ENCODE measurements at regions not wholly inside any gene's neighbourhood (a gene's known extent, or its start where the extent isn't known, plus 50 kb on each side); places are given as distances from the start of the nearest gene placed in this dataset.

DNA sequence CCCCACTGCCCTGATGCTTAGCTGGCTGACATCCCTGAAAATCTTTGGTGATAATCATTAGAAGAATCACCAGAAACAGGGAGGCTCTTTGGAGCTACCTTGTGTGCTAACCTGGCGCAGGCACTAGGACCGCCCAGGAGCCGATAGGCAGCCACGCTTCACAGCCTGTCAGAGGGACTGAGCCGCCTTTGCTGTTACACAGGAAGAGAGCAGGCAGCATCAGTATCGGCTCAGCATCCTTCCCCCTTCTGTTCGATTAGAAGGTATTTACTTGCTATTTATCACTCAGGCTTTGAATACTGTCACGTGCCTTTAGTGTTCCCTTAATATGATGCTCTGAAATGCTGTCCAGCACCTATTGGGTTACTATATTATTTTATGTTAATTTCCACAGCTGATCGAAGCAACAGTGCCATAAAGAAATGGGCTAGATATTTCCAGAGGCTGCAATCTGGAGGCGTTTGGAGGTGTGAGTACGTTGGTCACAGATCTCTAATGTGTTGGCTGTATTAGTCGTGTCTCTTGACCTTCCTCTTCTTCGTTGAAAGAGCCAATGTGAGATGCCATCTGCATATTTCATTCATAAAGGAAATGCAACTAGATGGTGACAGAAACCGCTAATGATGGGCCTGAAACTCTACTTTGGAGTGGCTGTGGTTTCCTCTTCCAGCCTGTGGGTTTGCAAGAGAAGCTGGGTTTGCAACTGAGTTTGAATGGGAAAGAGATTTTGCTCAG, 110.4 kb upstream of the RAB27B start:
- peak; percentile 61 for DNase-seq

DNA sequence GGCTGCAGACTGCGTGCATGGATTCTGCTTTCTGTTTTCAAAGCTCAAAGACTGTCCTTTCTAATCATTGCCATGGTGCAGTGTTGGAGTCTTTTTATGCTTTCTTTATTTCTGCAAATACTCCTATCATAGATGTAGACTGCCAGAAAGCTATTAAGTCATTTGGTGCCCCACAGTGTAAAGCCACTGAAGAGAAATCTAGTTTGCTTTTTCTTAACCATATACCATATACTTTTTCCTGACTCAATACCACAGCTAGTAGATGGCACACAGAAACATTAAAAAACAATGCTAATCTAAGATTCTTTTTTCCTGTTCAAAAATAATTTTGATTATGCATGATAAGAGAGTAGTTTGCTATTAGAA, 109.9 kb upstream of the RAB27B start:
- no peak for DNase-seq

DNA sequence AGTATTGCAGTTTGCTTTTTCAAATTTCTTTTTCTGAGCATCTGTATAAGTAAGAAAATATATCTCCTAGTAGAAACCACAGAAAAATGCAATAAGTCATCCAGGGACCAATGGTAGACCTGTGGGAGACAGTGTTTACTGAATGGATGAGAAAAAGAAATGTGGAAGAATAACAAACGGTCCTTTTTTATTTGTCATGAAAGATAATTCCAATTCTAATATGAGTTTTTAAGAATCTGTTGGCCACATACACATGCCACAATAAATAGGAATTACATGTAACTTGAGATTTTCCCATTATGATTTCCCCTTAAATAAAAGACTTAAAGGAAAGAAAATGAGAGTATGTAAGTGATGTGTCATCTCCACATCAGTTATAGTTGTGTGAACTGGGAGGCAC, 107.7 kb upstream of the RAB27B start:
- no peak for DNase-seq

DNA sequence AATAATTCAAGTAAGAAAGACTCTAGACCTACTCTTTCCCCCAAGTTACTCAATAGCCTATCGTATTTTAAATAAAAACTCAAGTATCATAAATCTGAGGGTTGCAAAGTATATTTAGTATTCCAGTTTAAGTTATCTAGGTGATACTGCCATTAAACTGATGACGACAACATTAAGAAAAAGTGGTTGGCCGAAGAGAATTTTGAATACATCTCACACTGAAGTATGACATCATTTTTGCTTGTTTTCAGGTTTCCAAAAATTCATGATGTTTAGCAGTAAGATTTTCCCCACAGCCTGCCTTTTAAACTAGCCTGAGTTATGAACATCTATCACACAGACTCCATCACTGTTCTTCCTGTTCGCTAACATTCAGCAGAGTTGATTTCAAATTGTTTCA, 102.1 kb upstream of the RAB27B start:
- no peak for DNase-seq

DNA sequence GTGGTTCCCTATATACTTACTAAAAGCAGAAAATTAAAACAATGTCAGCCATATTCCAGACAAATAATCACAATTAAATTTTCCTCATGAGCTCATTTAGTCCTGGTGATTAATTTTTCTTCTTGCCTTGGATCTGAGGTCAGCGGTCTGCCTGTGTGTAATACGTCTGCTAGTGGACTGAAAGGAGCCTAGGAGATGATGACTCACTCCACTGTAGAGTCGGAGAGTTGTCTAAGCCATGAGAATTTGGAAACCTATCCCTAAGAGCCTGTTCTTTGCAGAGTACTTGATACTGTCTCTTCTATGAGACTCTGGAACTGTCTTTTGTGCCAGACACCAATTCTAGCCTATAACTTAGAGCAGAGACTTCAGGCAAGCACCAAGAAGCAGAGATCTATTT, 94.2 kb upstream of the RAB27B start:
- DNase-seq = no peak

DNA sequence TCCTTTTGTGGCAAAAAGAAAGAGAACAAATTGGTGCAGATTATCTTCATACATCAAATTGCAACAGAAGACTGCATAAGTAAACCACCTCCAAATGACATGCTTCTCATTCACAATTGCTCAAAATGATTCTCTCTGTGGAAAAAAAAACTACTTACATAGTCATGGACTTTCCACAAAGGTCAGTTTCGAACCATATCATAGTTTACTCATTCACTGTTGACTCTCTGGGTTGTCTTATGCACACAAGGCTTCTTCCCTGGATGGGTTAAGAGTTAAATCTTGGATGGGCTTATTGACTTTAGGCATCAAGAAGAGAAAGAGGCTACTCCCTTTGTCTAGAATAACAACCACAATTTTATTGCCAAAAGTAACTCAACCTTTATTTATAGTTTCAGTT, 91.3 kb upstream of the RAB27B start:
- no peak for DNase-seq

DNA sequence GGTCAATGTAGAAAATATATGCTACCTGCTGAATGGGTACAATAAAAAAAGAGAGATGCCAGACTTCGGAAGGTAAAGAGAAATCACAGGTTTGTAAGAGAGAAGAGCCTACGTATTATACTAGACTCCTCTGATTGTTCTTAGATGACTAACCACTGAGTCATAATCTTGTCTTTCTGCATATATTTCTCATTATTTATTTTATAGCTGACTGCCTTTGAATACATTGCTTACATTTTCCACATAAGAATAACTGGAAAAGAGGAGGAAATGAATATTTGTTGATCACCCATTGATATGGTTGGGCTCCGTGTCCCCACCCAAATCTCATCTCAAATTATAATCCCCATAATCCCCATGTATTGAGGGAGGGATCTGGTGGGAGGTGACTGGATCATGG, 90.3 kb upstream of the RAB27B start:
- DNase-seq = no peak

DNA sequence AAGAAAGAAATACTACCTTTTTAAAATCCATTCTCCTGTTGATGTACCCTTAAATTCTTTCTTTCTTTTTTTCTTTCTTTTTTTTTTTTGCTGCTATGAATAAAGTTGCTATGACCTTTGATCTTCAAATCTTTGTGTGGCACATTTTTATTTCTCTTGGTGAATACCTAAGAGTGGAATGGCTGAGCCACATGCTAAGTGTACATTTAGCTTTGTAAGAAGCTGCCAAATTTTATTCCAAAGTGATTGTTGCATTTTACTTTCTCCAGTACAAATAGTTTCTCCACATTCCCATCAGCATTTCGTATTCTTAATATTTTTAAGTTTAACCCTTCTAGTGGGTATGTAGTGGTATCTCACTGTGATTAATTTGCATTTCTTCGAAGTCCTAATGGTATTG, 88.8 kb upstream of the RAB27B start:
- no peak for DNase-seq

DNA sequence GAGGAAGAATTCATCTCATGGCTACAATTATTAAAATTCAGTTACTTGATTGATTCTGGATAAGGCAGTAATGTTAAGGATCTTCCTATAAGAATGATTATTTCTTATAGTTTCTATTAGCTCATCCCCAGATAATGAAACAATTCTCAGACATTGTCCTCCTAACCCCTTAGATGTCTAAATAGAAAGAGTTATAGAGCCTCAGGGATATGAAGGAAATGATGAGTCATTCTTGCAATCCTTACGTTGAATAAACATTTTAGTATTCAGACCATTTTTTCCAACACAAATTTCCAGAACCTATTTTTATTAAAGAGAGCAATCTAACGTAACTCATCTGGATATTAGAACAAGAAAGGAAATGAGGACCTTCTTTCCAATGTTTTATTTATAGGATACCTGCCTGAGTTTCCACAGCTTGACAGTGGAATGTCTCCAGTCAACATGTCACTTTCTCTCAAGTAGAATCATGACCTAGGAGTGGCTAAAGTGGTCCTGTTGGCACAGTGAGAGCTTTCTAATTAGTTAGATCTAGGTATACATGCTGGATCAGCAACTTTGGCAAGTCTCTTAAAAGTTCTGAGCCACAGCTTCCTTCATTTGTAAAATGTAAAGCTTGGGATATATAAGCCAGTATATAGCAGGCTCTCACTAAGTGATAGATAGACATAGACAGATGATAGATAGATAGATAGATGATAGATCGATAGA, 88.0 kb upstream of the RAB27B start:
- DNase-seq = no peak

DNA sequence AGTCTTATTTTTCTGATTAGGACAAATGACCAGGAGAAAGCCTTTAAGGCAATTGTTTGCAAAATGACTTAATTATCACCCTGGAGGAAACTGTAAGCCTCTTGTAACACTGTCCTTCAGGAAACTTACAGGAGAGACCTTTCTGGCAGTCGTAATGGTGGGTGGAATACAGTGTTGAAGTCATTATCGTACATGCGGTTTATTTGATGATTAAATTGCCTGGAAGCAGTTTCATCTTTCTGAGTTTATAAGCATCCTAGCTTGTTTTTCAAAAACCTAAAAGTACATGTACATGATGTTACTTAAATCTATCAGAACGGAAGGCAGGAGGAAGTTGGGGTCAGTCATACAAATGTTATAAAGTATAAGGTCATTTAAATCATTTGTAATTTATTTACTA, 86.2 kb upstream of the RAB27B start:
- no peak for DNase-seq

DNA sequence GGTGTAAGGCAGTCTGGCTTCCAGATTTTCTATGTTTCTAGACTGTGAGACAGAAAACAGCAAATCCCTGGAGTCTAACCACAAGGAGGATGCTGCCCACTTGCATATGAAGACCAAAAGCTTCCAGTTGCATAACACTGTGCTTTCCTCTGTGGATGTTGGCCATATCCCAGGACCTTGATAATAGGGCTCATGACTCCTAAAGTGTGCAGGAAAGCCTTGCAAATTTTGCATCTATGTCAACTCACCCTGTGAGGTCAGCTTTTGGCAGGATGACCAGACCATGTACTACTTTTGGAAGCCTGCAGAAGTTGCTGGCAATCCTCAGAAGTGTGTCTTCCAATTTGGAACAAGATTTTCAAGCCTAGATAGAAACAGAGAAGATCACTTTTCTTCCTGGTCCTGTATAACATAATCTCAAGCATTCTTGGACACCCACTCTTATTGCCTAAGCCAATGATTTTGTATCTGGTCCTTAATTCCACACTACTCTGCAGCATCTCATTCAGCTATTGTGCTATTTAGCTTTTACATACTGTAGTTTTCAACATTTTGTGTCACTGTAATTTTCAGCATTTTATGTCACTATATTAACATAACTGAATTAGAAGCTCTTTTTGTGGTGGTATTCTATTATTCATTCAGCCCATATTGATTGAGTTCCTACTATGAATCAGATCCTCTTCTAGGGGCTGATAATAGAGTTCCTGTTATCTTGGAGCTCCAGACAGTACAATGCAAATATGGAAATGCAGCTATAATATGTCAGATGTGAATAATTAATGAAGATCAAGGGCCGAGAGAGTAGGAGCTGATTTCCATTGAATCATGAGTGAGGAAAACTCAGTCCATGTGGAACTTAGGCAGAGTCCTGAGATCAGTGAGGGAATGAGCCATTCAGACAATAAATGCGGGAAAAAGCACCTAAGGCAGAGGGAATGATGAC, 85.3 kb upstream of the RAB27B start:
- no peak for DNase-seq

DNA sequence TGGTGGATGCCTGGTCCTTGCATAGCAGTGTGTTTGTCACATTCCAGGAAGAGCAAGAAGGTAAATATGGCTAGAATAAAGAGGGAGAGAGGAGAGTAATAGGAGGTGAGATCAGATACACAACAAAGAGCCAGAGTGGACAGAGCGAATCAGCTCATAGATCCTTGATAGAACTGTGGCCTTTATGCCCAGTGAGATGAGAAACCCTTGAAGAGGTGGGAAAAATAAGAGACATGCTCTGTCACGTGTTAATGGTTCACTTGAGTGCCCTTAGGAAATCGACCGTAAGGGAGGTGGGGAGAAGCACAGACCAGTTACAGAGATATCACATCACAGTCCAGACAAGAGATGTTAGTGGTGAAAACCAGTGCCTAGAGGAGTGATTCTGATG, 84.7 kb upstream of the RAB27B start:
- DNase-seq = no peak

DNA sequence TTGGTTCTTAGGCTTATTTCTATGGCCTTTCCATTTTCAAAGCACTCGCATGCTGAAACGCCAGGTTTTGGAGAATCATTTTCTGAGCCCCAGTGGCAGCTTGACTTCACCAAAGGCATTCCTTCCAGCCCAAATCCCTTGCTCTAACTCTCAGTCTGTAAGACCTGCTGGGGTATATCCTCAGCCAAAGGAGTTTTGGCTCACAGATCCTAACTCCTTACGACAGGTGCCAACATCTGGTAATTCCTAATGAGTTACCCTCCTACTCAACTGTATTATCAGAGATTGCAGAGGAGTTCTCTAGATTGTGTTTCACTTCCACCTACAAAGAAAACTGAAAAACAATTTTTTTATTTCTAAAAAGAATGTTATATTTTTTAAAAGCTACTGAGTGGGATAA, 79.0 kb upstream of the RAB27B start:
- DNase-seq = no peak

DNA sequence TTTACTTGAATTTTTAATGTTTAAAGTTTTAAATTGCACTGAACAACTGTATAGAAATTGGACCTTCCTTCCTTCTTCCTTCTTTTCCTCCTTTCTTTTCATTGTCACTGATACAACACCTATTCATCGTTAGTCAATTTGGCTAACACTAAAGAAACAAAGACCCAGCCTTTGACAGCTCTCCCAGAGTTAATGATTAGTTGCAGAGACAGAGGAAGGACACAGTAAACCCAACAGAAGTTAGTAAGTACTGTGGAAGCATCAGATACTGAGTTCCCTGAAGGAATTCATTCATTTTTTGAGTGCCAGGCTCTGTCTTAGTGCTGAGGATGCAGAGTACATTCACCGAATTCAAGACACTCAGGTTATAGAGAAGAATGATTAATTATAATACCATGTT, 77.9 kb upstream of the RAB27B start:
- no peak for DNase-seq

DNA sequence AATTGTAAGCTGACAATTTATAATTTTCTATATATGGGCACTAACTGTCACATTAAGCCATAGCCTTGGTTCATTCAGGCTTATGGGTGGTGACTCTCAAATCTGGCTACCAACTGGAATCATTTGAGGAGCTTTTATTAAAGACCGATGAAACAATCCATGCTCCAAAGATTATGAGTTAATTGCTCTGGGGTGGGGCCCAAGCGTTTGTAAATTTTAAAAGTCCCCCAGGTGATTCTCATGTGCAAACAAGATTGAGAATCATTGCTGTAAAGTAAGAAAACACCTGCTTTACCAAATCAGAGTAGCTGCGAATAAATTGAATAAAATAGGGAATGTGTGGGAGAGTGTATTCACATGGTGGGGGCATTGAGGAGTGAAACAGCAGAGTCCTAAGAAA, 76.1 kb upstream of the RAB27B start:
- no peak for DNase-seq

DNA sequence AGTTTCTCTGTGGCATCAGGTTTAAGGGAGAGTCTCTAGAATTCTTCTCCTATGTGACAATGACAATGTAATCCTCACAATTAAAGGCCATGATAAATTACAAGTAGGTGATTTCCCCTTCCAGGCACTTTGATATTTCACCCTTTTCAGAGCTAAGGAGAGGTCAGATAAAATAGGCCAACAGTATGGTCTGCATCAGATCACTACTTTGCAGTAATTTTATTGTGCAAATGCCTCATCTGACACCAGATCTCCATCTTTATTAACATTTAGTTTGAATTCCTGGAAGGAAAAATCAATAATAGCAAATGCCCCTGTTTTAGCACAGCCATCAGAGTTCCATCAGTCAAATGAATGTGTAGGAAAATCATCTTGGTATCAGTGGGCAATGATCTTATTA, 72.8 kb upstream of the RAB27B start:
- no peak for DNase-seq

DNA sequence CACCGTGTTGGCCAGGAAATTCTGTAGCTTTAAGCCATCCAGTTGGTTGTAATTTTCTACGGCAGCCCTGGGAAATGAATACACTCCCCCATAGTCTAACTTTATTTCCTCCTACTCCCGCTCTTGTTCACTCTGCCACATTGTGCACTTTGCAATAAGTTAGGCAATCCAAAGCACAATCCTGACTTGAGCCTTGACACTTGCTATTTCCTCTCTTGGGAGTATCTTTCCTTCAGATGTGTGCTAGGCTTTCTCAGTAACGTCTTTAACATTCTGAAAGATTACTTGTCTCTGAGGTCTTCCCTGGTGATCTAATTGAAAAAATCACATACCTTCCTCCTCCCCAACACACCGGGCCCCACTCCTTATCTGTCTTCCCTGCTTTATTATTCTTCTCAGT, 65.9 kb upstream of the RAB27B start:
- DNase-seq = no peak

DNA sequence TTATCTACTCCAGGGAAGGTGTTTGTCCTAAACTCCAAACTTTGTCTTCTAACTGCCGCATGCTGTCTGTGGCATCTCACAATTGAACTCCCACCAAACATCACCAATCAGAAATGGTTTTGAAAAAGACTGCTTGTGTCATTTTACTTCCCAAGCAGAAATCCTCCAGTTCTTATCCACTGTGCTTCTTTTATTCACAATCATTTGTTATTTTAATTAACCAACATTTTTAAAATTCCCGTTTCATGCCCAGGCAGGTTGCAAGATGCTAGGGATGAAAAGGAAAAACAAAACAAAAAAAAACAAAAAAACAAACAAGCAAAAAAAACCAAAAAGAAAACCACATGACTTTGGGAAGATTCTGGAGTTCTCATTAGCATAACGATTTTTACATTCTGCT, 63.5 kb upstream of the RAB27B start:
- no peak for DNase-seq

DNA sequence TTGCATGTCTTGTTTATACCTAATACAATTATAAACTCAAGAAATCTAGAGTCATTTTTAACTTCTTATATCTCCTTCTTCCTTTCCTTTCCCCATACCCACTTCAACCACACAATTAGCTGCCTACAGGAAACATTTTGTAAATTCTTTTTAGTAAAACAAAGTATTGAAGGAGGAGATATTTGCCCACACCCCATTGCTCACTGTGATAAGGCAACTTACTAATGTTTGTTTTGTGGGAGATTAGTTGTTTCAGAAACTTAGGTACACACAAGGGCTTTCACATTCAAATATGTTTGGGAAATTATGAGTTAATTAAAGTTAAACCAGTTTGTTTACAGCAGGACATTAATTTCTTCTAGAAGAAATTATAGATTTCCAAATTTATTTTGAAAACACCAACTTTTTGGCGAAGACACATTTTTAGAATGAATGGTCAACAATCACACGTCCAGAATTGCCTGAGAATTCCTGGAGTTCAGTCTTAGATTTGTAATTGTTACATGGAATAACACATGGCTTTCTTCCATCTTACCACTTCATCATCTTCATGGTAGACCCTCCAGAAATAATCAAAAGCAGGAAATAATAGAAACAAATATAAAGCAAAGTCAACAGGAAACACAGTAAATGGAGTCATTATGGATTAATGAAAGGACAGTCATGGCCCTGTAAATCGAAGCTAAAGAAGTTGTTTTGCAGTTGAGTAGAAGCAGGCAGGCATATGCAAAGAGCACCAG, 62.5 kb upstream of the RAB27B start:
- no peak for DNase-seq

DNA sequence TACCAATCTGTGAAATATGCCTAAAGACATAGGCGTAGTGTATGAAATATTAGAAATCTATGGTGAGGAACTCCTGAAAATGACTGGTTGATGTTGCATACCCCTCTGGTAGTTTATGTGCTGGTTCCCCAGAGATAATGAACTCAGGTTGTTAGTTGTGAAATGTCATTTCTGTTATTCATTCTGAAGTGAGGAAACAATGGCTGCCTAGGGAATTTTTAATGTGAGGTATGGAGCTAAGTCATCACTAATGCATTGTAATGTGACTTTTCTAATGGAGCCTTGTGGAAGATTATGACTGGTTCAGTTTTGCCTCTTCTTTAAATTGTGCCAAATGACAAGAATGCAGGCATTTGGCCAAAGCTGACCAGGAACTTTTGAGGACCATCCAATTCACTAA, 61.6 kb upstream of the RAB27B start:
- no peak for DNase-seq

DNA sequence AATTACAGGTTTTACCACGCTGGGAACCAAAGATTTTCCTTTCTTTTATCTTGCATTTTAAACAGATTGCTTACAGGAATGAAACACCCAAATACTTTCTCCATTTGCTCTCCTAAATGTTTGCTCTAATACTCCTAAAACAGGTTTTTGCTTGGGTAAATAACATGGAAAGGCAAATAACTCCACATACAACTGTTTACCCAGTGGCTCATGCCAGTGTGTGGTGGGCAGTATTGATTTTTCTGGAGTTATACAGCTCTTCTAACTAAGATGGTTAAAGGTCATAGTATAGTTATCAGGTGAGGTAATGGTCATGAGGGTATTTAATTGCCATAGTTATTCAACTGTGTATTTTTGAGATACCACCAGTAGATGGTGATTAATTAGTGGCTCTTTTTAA, 61.2 kb upstream of the RAB27B start:
- DNase-seq = no peak

DNA sequence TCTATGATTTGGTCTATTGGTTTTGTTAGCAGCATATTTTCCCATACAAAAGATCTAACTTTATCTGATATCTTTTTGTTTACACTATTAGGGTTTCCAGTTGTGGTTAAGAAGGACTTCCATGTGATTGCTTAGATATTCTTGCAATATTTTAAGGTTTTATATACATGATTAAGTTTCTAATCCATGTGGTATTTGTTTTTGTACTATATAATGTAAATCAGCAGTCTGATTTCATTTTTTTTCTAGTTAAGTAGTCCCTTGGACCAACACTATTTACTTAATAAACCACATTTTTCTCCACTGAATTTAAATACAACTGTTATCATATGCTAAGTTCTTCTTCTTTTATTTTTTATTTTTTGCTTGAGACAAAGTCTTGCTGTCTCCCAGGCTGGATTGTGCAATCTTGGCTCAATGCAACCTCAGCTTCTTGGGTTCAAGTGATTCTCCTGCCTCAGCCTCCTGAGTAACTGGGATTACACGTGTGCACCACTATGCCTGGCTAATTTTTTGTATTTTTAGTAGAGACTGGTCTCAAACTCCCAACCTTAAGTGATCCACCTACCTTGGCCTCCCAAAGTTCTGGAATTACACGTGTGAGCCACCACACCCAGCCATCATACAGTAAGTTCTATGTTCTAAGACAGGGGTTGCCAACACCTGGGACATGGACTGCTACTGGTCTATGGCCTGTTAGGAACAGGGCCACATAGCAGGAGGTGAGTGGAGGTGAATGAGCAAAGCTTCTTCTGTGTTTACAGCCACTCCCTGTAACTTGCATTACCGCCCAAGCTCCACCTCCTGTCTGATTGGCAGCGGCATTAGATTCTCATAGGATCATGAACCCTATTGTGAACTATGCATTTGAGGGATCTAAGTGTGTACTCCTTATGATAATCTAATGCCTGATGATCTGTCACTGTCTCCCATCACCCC, 58.5 kb upstream of the RAB27B start:
- DNase-seq = no peak
